ENCODE measurements at regions not wholly inside any gene's neighbourhood (a gene's known extent, or its start where the extent isn't known, plus 50 kb on each side); places are given as distances from the start of the nearest gene placed in this dataset.

GRCh38 chr18:64270608-64271007, 121.7 kb upstream of the LINC00305 start:
- H3K27ac Mint-ChIP-seq = no peak overlapping the region
- no peak for DNase-seq
- no peaks in the 10 kb centered on the region for H3K4me1 Mint-ChIP-seq (ENCODE audit: low read depth)

DNA sequence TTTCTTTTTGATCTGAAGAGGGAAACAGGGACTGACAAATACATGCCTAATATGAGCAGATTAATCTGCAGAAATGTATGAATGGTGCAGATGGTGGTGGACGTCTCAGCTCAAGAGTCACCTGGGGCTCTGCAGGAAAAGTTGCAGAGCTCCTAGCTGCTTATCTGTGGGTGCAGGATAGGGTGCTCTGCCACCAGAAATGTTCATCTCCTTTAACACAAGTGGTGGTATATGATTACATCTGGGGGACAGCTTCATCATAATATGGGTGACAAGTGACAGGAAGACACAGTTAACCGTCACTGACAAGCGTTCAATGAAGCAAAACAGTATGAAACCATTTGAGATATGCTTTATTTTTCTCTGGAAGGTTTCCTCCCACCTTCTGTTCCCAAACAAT, 121.2 kb upstream of the LINC00305 start:
- H3K36me3 Mint-ChIP-seq (ENCODE audit: low read depth) = no peaks in the 10 kb centered on the region
- H3K9me3 Mint-ChIP-seq = peaks cover 68% of the 10 kb centered on the region
- no peaks in the 10 kb centered on the region for H3K4me1 Mint-ChIP-seq (ENCODE audit: low read depth)
- no peak overlapping the region for H3K27ac Mint-ChIP-seq
- TF ChIP-seq, protein P1, sequence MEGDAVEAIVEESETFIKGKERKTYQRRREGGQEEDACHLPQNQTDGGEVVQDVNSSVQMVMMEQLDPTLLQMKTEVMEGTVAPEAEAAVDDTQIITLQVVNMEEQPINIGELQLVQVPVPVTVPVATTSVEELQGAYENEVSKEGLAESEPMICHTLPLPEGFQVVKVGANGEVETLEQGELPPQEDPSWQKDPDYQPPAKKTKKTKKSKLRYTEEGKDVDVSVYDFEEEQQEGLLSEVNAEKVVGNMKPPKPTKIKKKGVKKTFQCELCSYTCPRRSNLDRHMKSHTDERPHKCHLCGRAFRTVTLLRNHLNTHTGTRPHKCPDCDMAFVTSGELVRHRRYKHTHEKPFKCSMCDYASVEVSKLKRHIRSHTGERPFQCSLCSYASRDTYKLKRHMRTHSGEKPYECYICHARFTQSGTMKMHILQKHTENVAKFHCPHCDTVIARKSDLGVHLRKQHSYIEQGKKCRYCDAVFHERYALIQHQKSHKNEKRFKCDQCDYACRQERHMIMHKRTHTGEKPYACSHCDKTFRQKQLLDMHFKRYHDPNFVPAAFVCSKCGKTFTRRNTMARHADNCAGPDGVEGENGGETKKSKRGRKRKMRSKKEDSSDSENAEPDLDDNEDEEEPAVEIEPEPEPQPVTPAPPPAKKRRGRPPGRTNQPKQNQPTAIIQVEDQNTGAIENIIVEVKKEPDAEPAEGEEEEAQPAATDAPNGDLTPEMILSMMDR (IDR thresholded peaks at IDR 0.05) = no peak
- H3K4me3 Mint-ChIP-seq = no peak overlapping the region
- H3K27me3 Mint-ChIP-seq (ENCODE audit: insufficient read depth) = peaks cover 1% of the 10 kb centered on the region
- DNase-seq = no peak

More at GRCh38 chr18:64270608-64271007, 121.7 kb upstream of the LINC00305 start:
- Mint-ChIP-seq H3K27me3 (ENCODE audit: insufficient read depth) (peaks cover 1% of the 10 kb centered on the region), H3K9me3 (peaks cover 68% of the 10 kb centered on the region), H3K36me3 (ENCODE audit: low read depth) (no peaks in the 10 kb centered on the region), H3K4me3 (no peak overlapping the region)
- TF ChIP-seq, protein P1 (IDR thresholded peaks at IDR 0.05) = no peak

- H3K4me1 Mint-ChIP-seq (ENCODE audit: low read depth) = no peaks in the 10 kb centered on the region
- TF ChIP-seq, protein P1 (IDR thresholded peaks at IDR 0.05) = no peak
- no peak overlapping the region for H3K27ac Mint-ChIP-seq
- no peaks in the 10 kb centered on the region for H3K36me3 Mint-ChIP-seq (ENCODE audit: low read depth)
- peaks cover 43% of the 10 kb centered on the region for H3K9me3 Mint-ChIP-seq
- 0 out of 2 replicates have a peak, but pooled peaks cover 2% of the 10 kb centered on the region for H3K27me3 Mint-ChIP-seq (ENCODE audit: insufficient read depth)
- DNase-seq = no peak
- H3K4me3 Mint-ChIP-seq = no peak overlapping the region
Observed at GRCh38 chr18:64264171-64264570, 115.3 kb upstream of the LINC00305 start.

DNA sequence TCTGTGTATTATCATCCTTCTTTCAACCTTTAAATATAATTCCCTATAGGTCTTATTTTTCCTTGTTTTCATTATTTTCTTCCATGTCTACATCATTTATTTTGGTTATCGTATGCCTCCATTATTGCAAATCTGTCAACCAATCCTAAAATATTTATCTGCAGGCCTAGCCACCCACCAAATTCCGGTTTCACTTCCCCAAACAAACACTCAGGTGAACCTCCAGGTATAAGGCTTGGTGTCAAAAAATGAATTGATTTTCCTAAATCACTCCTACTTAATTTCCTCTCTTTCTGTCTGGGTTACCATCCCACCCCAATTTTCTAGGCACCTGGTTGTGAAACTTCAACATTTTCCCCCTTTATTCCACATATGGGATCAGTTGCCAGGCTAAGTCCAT, 111.9 kb upstream of the LINC00305 start:
- Mint-ChIP-seq H3K27ac (no peak overlapping the region), H3K9me3 (peaks cover 42% of the 10 kb centered on the region), H3K36me3 (ENCODE audit: low read depth) (no peaks in the 10 kb centered on the region; the same call in 1 of the 2 replicates), H3K27me3 (ENCODE audit: insufficient read depth) (0 out of 2 replicates have a peak, but pooled peaks cover 2% of the 10 kb centered on the region), H3K4me3 (no peak overlapping the region), H3K4me1 (ENCODE audit: low read depth) (no peaks in the 10 kb centered on the region)
- no peak for DNase-seq
- TF ChIP-seq, protein P1 (IDR thresholded peaks at IDR 0.05) = no peak

- Mint-ChIP-seq H3K27me3 (ENCODE audit: insufficient read depth) (0 out of 2 replicates have a peak, but pooled peaks cover 2% of the 10 kb centered on the region), H3K36me3 (ENCODE audit: low read depth) (no peaks in the 10 kb centered on the region; the same call in 1 of the 2 replicates), H3K4me1 (ENCODE audit: low read depth) (no peaks in the 10 kb centered on the region), H3K9me3 (peaks cover 39% of the 10 kb centered on the region), H3K4me3 (no peak overlapping the region), H3K27ac (no peak overlapping the region)
- TF ChIP-seq, protein P1 (IDR thresholded peaks at IDR 0.05) = no peak
- no peak for DNase-seq
Observed at GRCh38 chr18:64259871-64260270, 111.0 kb upstream of the LINC00305 start.
